Pancreas (tissue), 10 donors: ENCODE measurements at regions not wholly inside any gene's neighbourhood (a gene's known extent, or its start where the extent isn't known, plus 50 kb on each side); places are given as distances from the start of the nearest gene placed in this dataset.
A peak's percentile ranks its signal among the peaks of the same experiment; 100 is the strongest.

Experiments
- ATAC-seq, 4 donors: fragments of 200-7000 bp; cut with Tn5 transposase; one replicate each; pipeline versions ENCODE4 v1.8.0 to v1.9.1; 2020; ENCODE audit warnings: mild to moderate bottlenecking in 4 of 4, moderate library complexity in 4 of 4
- DNase-seq, 6 donors: peaks; one replicate each; pipeline ENCODE4 v3.0.0-alpha.2; 2020
- FAIRE-seq: peaks from 2 replicates; lab custom pipeline; 2012; peaks lifted over from hg19 to GRCh38; lab: Jason Lieb, UNC
- H3K27ac ChIP-seq, 4 donors: fragments of 200-600 bp; sonication (generic); 1 replicate in 3 of 4; 2 replicates in 1 of 4; pipeline versions ENCODE4 v1.5.0 to v1.8.0; 2020
- H3K27me3 ChIP-seq, 4 donors: fragments of 200-600 bp; one replicate each; pipeline ENCODE4 v1.8.0; 2021
- H3K36me3 ChIP-seq, 3 donors: fragments of 200-600 bp; sonication (generic) in 1 of 3; one replicate each; pipeline versions ENCODE4 v1.5.0 to v1.8.0; 2020 to 2021
- H3K4me1 ChIP-seq, 3 donors: fragments of 200-600 bp; one replicate each; pipeline ENCODE4 v1.8.0; 2021
- H3K4me3 ChIP-seq, 4 donors: fragments of 200-600 bp; sonication (generic) in 2 of 4; one replicate each; pipeline versions ENCODE4 v1.5.0 to v1.8.0; 2020 to 2021
- H3K9me3 ChIP-seq, 4 donors: fragments of 200-600 bp; one replicate each; pipeline ENCODE4 v1.8.0; 2021
- CTCF ChIP-seq, 4 donors: fragments of 200-600 bp; sonication (generic) in 3 of 4; IDR thresholded peaks; one replicate each; pipeline versions ENCODE4 v1.5.0 to v1.8.0; 2021; ENCODE audit warnings: antibody characterized with exemption in 4 of 4
- WGBS, 2 donors: extraction: QIAGEN DNeasy Blood & Tissue Kit; methylation state at CpG; one replicate each; pipeline ENCODE4 v1.1.7; 2013; 5-methylcytosine and 5-hydroxymethylcytosine counted together
- intact Hi-C, 3 donors: fragments of 100-400 bp; cut with DNase I; formaldehyde crosslinking; loops; one replicate each; pipeline versions ENCODE4 v1.11.1 to v1.14.2; 2022
- donor health status: healthy with polysubstance abuse.
- donor health status: DM: no; HTN: no; CAD: no; lungs with moderate emphysema.
- donor health status: DM: no; HTN: no; CAD: no.
- donor health status: control.
- donor health status: control.
- donor health status: Bipolar disorder and iron deficiency.
- donor health status: DM: yes; HTN: yes; CAD: no.
- donor health status: DM: no; HTN: no; CAD: no.
- donor health status: DM: no; HTN: no; CAD: no.
- donor health status: DM: yes; HTN: yes; CAD: no.

GRCh38 chr10:29797616-29798015 is 162.8 kb upstream of the SVIL start:
- Histone ChIP-seq H3K36me3 (no peaks in the 10 kb centered on the region), H3K4me3 (no peak overlapping the region), H3K9me3 (no peaks in the 10 kb centered on the region), H3K27me3 (no peaks in the 10 kb centered on the region), H3K27ac (no peak overlapping the region), H3K4me1 (no peaks in the 10 kb centered on the region)
- no peak for FAIRE-seq
- TF ChIP-seq CTCF (IDR thresholded peaks at IDR 0.05): no peak
- WGBS, 2 donors: 51 to 58% methylated on average over 2 of the region's 2 CpGs
- intact Hi-C loops: no loop called here
- DNase-seq: no peak
- no peak for ATAC-seq

GRCh38 chr10:29795850-29796249 is 161.1 kb upstream of the SVIL start:
- 57 to 64% methylated on average over 4 of the region's 4 CpGs for WGBS, 2 donors
- ATAC-seq (peak in 1 of 4 donors; percentile 39), DNase-seq (no peak), FAIRE-seq (no peak)
- Histone ChIP-seq H3K4me1 (no peaks in the 10 kb centered on the region), H3K4me3 (no peak overlapping the region), H3K27ac (peak overlapping the region in 1 of 4 donors; percentile 62), H3K36me3 (no peaks in the 10 kb centered on the region), H3K27me3 (no peaks in the 10 kb centered on the region), H3K9me3 (no peaks in the 10 kb centered on the region)
- intact Hi-C loops: no loop called here
- no peak for TF ChIP-seq CTCF (IDR thresholded peaks at IDR 0.05)

- no peak for TF ChIP-seq CTCF (IDR thresholded peaks at IDR 0.05)
- no peak overlapping the region for H3K4me3 ChIP-seq
- H3K9me3 ChIP-seq: no peaks in the 10 kb centered on the region
- H3K27ac ChIP-seq: peak overlapping the region in 2 of 4 donors; percentile 25 to 62
- intact Hi-C loops: no loop called here
- DNase-seq: no peak
- H3K4me1 ChIP-seq: no peaks in the 10 kb centered on the region
- FAIRE-seq: no peak
- 42 to 50% methylated on average over 11 of the region's 11 CpGs for WGBS, 2 donors
- H3K36me3 ChIP-seq: no peaks in the 10 kb centered on the region
- peak in 1 of 4 donors; percentile 47 for ATAC-seq
- H3K27me3 ChIP-seq: no peaks in the 10 kb centered on the region
Measured at GRCh38 chr10:29794776-29795611, 160.2 kb upstream of the SVIL start.

GRCh38 chr10:29791773-29792172 is 157.0 kb upstream of the SVIL start:
- intact Hi-C loops: no loop called here
- no peak overlapping the region for H3K4me3 ChIP-seq
- H3K27ac ChIP-seq: no peak overlapping the region
- H3K36me3 ChIP-seq: no peaks in the 10 kb centered on the region
- 91% methylated on average over 3 of the region's 3 CpGs for WGBS, 2 donors
- FAIRE-seq (no peak), DNase-seq (no peak), ATAC-seq (no peak)
- TF ChIP-seq CTCF (IDR thresholded peaks at IDR 0.05): no peak
- H3K4me1 ChIP-seq: no peaks in the 10 kb centered on the region
- no peaks in the 10 kb centered on the region for H3K27me3 ChIP-seq
- no peaks in the 10 kb centered on the region for H3K9me3 ChIP-seq

- no peaks in the 10 kb centered on the region for H3K27me3 ChIP-seq
- no peak for TF ChIP-seq CTCF (IDR thresholded peaks at IDR 0.05)
- 15 to 17% methylated on average over 2 of the region's 2 CpGs for WGBS, 2 donors
- no peaks in the 10 kb centered on the region for H3K4me1 ChIP-seq
- FAIRE-seq (no peak), DNase-seq (no peak), ATAC-seq (no peak)
- H3K4me3 ChIP-seq: no peak overlapping the region
- no peaks in the 10 kb centered on the region for H3K36me3 ChIP-seq
- intact Hi-C loops: no loop called here
- H3K9me3 ChIP-seq: no peaks in the 10 kb centered on the region
- H3K27ac ChIP-seq: no peak overlapping the region
Measured at GRCh38 chr10:29790207-29790606, 155.4 kb upstream of the SVIL start.
